Colon (tissue), 2 donors: ENCODE measurements at regions not wholly inside any gene's neighbourhood (a gene's known extent, or its start where the extent isn't known, plus 50 kb on each side); places are given as distances from the start of the nearest gene placed in this dataset.
"Not testable (repeated sequence)": the region's sequence is repeated elsewhere in the genome, so short reads cannot be mapped to it uniquely, and the experiment has no call there.

Experiments used
- FAIRE-seq: peaks from 2 replicates; lab custom pipeline; 2012; peaks lifted over from hg19 to GRCh38; lab: Jason Lieb, UNC
- donor health status: control.
- donor health status: control.

DNA sequence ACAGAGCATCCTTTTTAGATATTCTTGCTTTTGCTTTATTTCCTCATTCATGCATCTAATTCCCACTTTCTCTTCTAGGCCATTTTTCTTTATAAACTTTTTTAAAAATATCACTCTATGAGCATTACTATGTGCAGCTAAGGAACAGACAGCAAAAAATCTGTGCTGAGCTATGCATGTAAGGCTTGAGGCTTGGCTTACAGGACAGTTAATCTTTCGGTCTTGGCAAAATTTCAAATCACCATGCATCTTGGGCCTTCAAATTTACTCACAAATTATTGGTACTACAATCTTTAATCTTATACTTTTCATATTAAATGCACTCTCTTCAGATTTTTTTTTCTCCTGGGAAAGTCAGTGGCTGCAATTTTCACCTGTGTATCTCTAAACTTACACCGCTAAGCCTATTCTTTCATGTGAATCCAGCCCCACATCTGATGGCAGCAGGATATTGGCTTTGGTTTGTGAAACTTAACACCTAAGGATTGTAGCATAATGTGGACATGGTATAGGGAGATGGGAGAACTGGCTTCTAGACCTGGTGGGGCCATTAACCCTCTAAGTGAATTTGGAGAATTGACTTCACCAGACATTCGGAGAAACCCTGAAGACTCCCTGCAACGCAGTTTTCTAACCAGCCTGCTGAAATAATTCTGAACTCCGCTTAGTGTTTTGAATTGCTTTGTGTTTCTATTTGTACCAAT lies 278.3 kb downstream of the SPRY1 start:
- no peak for FAIRE-seq

- FAIRE-seq, result no peak
Measured at GRCh38 chr4:123675567-123675966, 279.0 kb downstream of the SPRY1 start.

DNA sequence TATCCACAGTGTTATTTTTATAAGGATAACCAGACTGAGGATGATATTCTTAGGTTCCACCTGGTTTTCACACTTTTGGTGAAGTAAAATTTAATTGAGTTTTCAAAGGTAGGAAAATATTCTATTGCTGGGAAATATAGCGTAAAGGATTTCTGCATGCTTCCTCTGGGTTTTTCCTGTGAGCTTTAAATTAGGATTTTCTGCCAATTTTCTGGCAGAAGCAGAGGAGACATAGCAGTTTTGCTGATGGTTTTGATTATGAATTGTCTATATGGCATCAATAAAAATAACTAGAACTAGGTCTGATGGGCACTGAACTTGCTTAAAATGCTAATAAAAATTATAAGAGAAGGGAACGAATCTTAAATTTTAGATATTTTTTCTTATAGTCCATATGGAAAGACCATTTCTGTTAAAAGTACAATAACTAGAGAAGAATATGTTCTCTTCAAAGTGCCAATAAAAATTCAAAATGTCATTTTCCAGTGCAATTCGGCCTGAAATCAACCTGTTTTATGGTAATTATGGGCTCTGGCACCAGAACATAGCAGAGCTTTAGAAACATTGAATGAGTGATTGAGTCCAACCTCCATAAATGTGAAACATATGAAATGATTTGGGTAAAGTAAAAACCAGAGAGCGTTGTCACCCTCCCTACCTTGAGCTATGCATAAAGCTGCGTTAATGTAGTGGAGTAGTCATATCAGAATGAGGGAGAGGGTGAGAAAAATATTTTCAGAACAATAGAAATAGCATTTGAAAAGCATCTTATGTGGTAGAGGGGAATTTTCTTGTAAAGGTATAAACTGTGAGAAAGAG lies 279.7 kb downstream of the SPRY1 start:
- FAIRE-seq, result no peak

- FAIRE-seq, result no peak
Measured at GRCh38 chr4:123676890-123677229, 280.3 kb downstream of the SPRY1 start.

GRCh38 chr4:123682931-123683330 lies 286.3 kb downstream of the SPRY1 start:
- FAIRE-seq, result no peak

DNA sequence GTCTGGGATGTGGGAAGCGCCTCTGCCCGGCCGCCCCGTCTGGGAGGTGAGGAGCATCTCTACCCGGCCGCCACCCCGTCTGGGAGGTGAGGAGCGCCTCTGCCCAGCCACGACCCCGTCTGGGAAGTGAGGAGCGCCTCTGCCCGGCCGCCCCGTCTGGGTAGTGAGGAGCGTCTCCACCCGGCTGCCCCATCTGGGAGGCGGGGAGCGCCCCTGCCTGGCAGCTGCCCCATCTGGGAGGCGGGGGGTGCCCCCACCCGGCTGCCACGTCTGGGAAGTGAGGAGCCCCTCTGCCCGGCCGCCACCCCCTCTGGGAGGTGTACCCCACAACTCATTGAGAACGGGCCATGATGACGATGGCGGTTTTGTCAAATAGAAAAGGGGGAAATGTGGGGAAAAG lies 288.3 kb downstream of the SPRY1 start:
- not testable (repeated sequence) for FAIRE-seq

DNA sequence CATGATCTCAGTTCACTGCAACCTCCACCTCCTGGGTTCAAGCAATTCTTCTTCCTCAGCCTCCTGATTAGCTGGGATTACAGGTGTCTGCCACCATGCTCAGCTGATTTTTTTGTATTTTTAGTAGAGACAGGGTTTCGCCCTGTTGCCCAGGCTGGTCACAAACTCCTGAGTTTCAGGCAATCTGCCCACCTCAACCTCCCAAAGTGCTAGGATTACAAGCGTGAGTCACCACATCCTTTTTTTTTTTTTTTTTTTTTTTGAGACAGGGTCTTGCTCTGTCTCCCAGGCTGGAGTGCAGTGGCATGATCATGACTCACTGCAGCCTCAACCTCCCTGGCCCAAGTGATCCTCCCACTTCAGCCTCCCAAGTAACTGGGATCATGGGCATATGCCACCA lies 298.9 kb downstream of the SPRY1 start:
- FAIRE-seq, result not testable (repeated sequence)

DNA sequence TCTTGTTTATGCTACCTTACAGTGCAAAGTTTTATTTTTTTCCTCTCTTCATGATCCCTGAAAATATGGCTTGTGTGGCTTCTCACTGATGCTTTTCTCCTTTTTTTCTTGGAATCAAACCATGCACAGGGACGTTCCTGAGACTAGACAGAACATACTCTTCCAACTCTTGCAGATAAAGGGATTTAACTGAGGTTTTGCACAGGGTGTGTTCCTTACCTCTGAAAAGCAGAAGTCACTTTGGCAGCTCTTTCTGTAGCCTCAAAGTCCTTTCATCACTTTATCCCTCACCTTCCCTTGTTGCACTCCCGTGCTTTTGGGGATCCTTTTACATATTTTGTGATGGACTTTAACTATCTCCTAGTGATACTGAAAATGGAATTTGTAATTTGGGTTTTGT lies 300.1 kb downstream of the SPRY1 start:
- FAIRE-seq, result no peak

DNA sequence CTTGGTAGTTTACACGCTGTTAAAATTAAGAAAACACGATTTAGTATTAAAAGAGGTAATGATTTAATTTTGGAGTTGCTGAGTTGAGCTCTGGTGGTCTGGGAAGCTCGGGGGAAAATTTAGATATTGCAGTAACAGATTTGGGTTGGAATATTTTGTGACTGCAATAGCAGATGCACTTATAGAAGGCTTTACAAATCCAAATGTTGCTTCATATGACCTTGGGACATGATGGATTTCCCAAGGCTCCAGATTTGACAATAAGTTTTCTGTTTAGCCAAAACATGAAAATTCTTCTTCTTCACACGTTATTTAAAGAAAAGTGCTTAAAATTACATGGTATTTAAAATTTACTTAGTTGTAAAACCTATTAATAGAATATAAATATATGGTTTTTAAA lies 302.0 kb downstream of the SPRY1 start:
- no peak for FAIRE-seq

DNA sequence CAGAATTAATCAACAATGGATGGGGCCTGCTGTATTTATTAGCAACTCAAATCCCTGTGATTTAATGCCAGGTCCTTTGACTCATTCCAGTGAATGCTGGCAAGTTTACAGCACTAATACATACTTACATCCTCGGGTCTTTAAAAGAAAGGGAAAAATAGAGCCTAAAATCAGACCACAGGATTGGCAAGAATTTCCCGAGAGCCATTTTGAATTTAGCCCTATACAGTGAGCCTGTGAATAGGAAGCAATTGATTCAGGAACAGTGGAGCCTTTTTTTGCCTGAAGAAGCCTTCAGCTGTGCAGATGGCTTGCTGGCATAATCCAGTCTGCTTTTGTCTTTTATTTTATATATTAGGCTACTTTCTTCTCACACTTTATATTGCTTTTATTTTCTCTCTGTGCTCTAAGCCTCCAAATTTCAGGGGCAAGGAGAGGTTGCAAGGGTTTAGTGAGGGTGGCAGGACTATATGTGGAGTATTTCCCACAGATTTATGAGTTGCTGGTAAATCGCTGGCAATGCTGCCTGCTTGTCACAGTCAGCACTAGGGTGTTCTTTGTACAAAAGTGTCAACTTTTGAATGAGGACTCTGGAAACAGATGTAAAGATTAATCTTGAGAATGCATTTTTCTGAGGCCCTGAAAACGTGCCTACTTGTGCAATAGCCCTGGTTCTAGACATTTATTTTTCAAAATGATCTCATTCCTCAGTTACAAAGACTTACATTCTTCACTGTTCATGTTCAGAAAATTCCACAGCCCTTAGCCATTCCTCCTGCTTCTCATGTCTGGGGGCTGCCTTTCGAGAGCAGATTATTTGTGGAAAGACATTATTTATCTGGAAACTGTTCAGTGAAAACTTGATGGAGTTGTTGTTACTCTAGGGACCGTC lies 303.5 kb downstream of the SPRY1 start:
- FAIRE-seq, result no peak

- FAIRE-seq, result no peak
Measured at GRCh38 chr4:123701131-123701575, 304.6 kb downstream of the SPRY1 start.

DNA sequence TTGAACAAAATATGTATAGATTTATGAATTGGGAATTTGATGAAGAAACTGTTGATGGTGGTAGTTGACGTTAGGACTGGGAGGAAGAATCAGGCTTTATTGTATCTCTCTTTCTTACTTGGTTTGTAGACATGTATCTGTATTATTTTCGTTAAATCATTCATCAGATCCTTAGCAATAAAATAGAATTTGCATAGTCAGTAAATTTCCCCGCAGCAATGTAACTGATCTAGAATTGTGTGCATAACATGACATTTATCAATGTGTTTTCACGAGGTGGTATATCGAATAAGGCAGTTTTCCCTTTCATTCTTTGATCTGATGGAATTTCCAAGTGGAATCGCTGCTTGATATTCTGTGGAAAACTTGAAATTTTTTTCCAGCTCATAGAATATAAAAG lies 308.8 kb downstream of the SPRY1 start:
- no peak for FAIRE-seq

DNA sequence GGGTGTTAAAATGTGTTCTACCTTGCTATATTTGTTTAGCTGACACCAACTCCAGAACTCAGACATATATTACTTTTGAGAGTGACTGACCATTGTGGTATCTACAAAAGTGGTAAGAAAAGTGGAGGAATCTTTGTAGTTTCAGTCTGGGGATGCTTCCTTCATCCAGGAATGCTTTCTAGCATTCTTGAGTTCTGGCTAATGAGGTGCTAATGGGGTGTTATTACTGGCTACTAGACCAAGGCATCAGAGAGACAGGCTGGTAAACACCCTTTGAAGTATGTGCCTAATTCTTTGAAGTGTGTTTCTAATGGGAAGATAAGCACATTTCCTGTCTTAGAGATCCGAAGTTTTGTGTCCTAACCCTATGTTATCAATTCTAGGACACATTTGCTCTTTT lies 310.4 kb downstream of the SPRY1 start:
- FAIRE-seq, result no peak

DNA sequence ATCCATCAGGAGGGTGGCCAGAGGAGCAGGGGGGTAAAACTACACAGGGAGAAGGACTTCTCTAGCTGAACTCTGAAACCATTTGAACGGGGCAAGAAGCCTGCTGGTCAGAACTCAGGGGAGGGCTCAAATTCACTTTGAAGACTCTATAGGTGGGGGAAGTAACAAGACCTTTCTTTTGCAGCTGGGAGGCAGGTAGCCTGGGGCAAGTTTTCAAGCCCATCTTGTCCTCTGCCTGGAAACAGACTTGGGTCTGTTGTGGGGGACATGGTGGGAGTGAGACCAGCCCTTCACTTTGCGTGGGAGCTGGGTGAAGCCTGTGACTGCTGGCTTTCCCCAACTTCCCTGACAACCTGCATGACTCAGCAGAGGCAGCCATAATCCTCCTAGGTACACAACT lies 312.3 kb downstream of the SPRY1 start:
- no peak for FAIRE-seq

DNA sequence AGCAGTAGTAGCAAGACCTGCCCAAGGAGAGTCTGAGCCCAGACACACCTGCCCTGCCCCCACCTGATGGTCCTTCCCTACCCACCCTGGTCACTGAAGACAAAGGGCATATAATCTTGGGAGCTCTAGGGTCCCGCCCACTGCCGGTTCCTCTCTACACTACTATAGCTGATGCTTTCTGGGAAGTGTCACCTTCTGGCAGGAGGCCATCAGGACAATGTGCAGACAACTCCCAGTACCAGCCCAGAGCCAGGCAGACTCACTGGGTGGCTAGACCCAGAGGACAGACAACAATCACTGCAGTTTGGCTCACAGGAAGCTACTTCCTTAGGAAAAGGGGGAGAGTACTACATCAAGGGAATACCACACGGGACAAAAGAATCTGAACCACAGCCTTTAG lies 312.7 kb downstream of the SPRY1 start:
- FAIRE-seq, result no peak

- FAIRE-seq, result no peak
Measured at GRCh38 chr4:123731035-123731434, 334.4 kb downstream of the SPRY1 start.

GRCh38 chr4:123737156-123737555 lies 340.6 kb downstream of the SPRY1 start:
- no peak for FAIRE-seq

DNA sequence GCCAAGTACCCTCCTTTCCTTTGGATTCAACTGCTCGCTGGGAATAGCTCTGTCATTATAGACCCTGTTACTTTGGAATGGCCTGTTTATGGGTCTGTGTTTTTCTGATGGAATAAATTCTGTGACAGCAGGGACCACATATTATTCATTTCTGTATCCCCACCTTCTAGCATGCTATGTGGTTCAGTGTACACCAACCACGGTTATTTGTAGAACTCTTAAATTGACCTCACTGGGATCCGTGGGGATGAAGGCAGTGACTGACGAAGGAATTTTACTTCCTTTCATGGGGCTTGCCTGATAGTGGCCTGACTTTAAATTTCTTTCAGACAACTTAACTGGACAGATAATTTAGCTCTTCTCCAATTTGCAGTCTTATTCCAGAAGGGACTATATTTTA lies 343.2 kb downstream of the SPRY1 start:
- FAIRE-seq, result no peak

GRCh38 chr4:123740236-123740635 lies 343.6 kb downstream of the SPRY1 start:
- no peak for FAIRE-seq

DNA sequence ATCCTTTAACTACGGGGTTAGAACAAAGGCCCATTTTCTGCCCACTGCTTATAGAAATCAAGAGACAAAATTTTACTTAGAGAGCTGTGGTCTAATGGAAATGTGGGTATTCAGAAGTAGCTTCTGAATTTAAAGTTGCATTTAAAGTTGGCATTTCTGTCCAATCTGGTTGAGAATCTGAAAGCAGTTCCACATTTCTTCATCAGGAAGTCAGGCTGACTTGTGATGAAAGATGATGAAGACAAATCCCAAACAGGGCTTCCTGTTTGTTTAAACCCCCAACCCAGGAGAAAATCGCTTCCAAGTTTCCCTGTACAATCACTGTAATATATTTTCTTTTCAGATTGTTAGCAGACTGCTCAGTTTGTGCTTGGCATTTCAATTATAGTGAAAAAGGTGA lies 345.3 kb downstream of the SPRY1 start:
- no peak for FAIRE-seq

DNA sequence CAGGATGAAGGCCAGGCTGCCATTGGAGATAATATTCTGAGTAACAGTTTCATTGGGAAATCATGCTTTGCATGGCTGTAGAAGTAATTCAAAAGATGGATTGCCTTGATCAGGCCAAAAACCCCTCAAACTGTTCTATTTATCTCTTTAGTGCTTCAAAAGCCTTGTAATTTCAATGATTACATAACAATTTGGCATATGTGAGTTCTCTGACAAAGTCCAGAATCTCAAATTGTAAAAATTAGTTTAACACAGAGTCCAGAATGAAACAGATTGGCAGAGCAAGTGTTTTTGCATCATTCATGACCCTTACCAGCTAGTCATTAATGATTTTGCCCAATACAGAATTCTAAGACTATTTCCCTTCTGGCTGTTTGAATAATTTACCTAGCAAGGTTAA lies 347.3 kb downstream of the SPRY1 start:
- FAIRE-seq, result no peak

GRCh38 chr4:123744664-123745290 lies 348.2 kb downstream of the SPRY1 start:
- FAIRE-seq, result no peak
